Neural progenitor cell (in vitro differentiated cells): ENCODE measurements at regions not wholly inside any gene's neighbourhood (a gene's known extent, or its start where the extent isn't known, plus 50 kb on each side); places are given as distances from the start of the nearest gene placed in this dataset.
A peak's percentile ranks its signal among the peaks of the same experiment; 100 is the strongest.

ENCODE experiments used
- DNase-seq: peaks from one replicate; pipeline ENCODE4 v3.0.0-alpha.2; 2016; ENCODE audit warnings: low spot score
- H2AFZ ChIP-seq: fragments of 200-600 bp; sonication (generic); replicated peaks from 2 replicates; pipeline ENCODE4 v1.6.1; 2016; ENCODE audit warnings: antibody characterized with exemption
- H3F3A ChIP-seq: fragments of 200-600 bp; sonication (generic); 2 replicates; pipeline ENCODE4 v1.6.1; 2016; ENCODE audit warnings: antibody characterized with exemption, low read depth
- H3K27ac ChIP-seq: fragments of 200-600 bp; sonication (generic); 2 replicates; pipeline ENCODE4 v1.5.1; 2016; ENCODE audit warnings: mild to moderate bottlenecking
- H3K27me3 ChIP-seq: fragments of 200-600 bp; sonication (generic); 2 replicates; pipeline ENCODE4 v1.6.1; 2016; ENCODE audit warnings: mild to moderate bottlenecking, moderate library complexity
- H3K36me3 ChIP-seq: fragments of 200-600 bp; sonication (generic); 2 replicates; pipeline ENCODE4 v1.5.1; 2016
- H3K4me1 ChIP-seq: fragments of 200-600 bp; sonication (generic); 2 replicates; pipeline ENCODE4 v1.6.1; 2016; ENCODE audit warnings: mixed run types
- H3K4me2 ChIP-seq: fragments of 200-600 bp; sonication (generic); 2 replicates; pipeline ENCODE4 v1.6.1; 2016
- H3K4me3 ChIP-seq: fragments of 200-600 bp; sonication (generic); 2 replicates; pipeline ENCODE4 v1.5.1; 2016
- H3K79me2 ChIP-seq: fragments of 200-600 bp; sonication (generic); 2 replicates; pipeline ENCODE4 v1.6.1; 2016; ENCODE audit warnings: low read depth
- H3K9ac ChIP-seq: fragments of 200-600 bp; sonication (generic); 2 replicates; pipeline ENCODE4 v1.6.1; 2016
- H3K9me3 ChIP-seq: fragments of 200-600 bp; sonication (generic); 2 replicates; pipeline ENCODE4 v1.5.1; 2016; ENCODE audit warnings: low read depth
- H4K20me1 ChIP-seq: fragments of 200-600 bp; sonication (generic); 2 replicates; pipeline ENCODE4 v1.6.1; 2016; ENCODE audit warnings: low read depth
- H3K27ac Mint-ChIP-seq: 3 replicates; pipeline ENCODE4 v1.8.0; 2021; ENCODE audit warnings: mixed read lengths
- H3K27me3 Mint-ChIP-seq: 2 replicates; pipeline ENCODE4 v1.8.0; 2022; ENCODE audit warnings: low read depth, mild to moderate bottlenecking, inconsistent platforms, moderate library complexity, mixed read lengths; ENCODE audit not compliant: insufficient read depth
- H3K36me3 Mint-ChIP-seq: 3 replicates; pipeline ENCODE4 v1.8.0; 2021; ENCODE audit warnings: mixed read lengths
- H3K4me1 Mint-ChIP-seq: 3 replicates; pipeline ENCODE4 v1.8.0; 2021; ENCODE audit warnings: mixed read lengths
- H3K4me3 Mint-ChIP-seq: 3 replicates; pipeline ENCODE4 v1.8.0; 2021; ENCODE audit warnings: mild to moderate bottlenecking, moderate library complexity, mixed read lengths
- H3K9me3 Mint-ChIP-seq: 3 replicates; pipeline ENCODE4 v1.8.0; 2020; ENCODE audit warnings: mixed read lengths
- EZH2 ChIP-seq: fragments of 200-600 bp; sonication (generic); IDR thresholded peaks from 2 replicates; pipeline ENCODE4 v1.6.1; 2017; ENCODE audit warnings: antibody characterized with exemption, mild to moderate bottlenecking, moderate library complexity
- EZH2phosphoT487 ChIP-seq: fragments of 200-600 bp; sonication (generic); IDR thresholded peaks from 2 replicates; pipeline ENCODE4 v1.6.1; 2017; ENCODE audit warnings: antibody characterized with exemption
- TF ChIP-seq, protein P1 (sequence below): fragments of 200-600 bp; sonication (generic); IDR thresholded peaks from 2 replicates; pipeline ENCODE4 v1.5.1; 2017; ENCODE audit warnings: antibody characterized with exemption, mild to moderate bottlenecking

GRCh38 chr6:17012421-17013225 is 89.2 kb upstream of the STMND1 start:
- no peaks in the 10 kb centered on the region for H3K27me3 ChIP-seq
- H3K9ac ChIP-seq, result no peak overlapping the region
- peak; percentile 54 for DNase-seq
- no peaks in the 10 kb centered on the region for H3K9me3 ChIP-seq
- peak overlapping the region; percentile 84 for H2AFZ ChIP-seq
- Mint-ChIP-seq H3K36me3 (no peaks in the 10 kb centered on the region), H3K4me3 (no peak overlapping the region), H3K27me3 (no peaks in the 10 kb centered on the region), H3K27ac (no peak overlapping the region), H3K4me1 (no peaks in the 10 kb centered on the region), H3K9me3 (peaks cover 5% of the 10 kb centered on the region)
- no peak overlapping the region for H3K4me2 ChIP-seq
- no peak overlapping the region for H3K27ac ChIP-seq
- H3K36me3 ChIP-seq, result no peaks in the 10 kb centered on the region
- H4K20me1 ChIP-seq, result no peaks in the 10 kb centered on the region
- no peaks in the 10 kb centered on the region for H3K4me1 ChIP-seq
- H3F3A ChIP-seq, result no peaks in the 10 kb centered on the region
- H3K79me2 ChIP-seq, result no peaks in the 10 kb centered on the region
- H3K4me3 ChIP-seq, result no peak overlapping the region
- TF ChIP-seq EZH2phosphoT487 (no peak), EZH2 (no peak)
- TF ChIP-seq, protein P1, sequence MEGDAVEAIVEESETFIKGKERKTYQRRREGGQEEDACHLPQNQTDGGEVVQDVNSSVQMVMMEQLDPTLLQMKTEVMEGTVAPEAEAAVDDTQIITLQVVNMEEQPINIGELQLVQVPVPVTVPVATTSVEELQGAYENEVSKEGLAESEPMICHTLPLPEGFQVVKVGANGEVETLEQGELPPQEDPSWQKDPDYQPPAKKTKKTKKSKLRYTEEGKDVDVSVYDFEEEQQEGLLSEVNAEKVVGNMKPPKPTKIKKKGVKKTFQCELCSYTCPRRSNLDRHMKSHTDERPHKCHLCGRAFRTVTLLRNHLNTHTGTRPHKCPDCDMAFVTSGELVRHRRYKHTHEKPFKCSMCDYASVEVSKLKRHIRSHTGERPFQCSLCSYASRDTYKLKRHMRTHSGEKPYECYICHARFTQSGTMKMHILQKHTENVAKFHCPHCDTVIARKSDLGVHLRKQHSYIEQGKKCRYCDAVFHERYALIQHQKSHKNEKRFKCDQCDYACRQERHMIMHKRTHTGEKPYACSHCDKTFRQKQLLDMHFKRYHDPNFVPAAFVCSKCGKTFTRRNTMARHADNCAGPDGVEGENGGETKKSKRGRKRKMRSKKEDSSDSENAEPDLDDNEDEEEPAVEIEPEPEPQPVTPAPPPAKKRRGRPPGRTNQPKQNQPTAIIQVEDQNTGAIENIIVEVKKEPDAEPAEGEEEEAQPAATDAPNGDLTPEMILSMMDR, result peak; percentile 33

DNA sequence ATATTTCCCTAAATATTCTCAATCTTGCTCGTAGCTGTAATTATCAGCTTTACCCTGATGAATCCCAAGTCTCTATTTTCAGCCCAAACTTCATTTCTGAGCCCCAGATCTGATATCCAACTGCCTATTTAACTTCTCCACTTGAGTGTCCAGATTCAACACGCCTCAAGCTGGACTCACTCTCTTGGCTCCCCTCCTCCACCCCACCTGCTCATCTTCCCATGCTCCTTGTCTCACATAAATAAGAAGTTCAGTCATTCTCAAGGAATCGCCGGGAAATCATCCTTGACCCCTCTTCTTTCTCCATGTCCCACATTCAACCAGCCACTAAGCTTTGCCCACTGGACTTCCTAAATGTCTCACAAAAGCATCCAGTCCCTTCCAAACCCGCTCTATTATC is 89.9 kb upstream of the STMND1 start:
- peak overlapping the region; percentile 84 for H2AFZ ChIP-seq
- no peaks in the 10 kb centered on the region for H3K4me1 ChIP-seq
- peaks cover 5% of the 10 kb centered on the region for H3K9me3 Mint-ChIP-seq
- no peaks in the 10 kb centered on the region for H3K27me3 Mint-ChIP-seq
- H3K4me1 Mint-ChIP-seq, result no peaks in the 10 kb centered on the region
- no peaks in the 10 kb centered on the region for H3K36me3 ChIP-seq
- no peak overlapping the region for H3K9ac ChIP-seq
- no peak for DNase-seq
- H3K27ac Mint-ChIP-seq, result no peak overlapping the region
- H3F3A ChIP-seq, result no peaks in the 10 kb centered on the region
- TF ChIP-seq, protein P1, result no peak
- TF ChIP-seq EZH2, result no peak
- TF ChIP-seq EZH2phosphoT487, result no peak
- H3K4me3 ChIP-seq, result no peak overlapping the region
- no peak overlapping the region for H3K27ac ChIP-seq
- no peaks in the 10 kb centered on the region for H3K27me3 ChIP-seq
- no peak overlapping the region for H3K4me2 ChIP-seq
- H3K36me3 Mint-ChIP-seq, result no peaks in the 10 kb centered on the region
- H3K4me3 Mint-ChIP-seq, result no peak overlapping the region
- H3K9me3 ChIP-seq, result no peaks in the 10 kb centered on the region
- H3K79me2 ChIP-seq, result no peaks in the 10 kb centered on the region
- H4K20me1 ChIP-seq, result no peaks in the 10 kb centered on the region

- Histone ChIP-seq H3K4me2 (no peak overlapping the region), H3K4me3 (no peak overlapping the region), H2AFZ (no peak overlapping the region), H3K79me2 (no peaks in the 10 kb centered on the region), H3K9me3 (no peaks in the 10 kb centered on the region), H3K27ac (no peak overlapping the region), H3K36me3 (no peaks in the 10 kb centered on the region), H3F3A (no peaks in the 10 kb centered on the region), H3K9ac (no peak overlapping the region), H4K20me1 (no peaks in the 10 kb centered on the region), H3K27me3 (no peaks in the 10 kb centered on the region), H3K4me1 (no peaks in the 10 kb centered on the region)
- Mint-ChIP-seq H3K27me3 (no peaks in the 10 kb centered on the region), H3K27ac (no peak overlapping the region), H3K4me3 (no peak overlapping the region), H3K4me1 (no peaks in the 10 kb centered on the region), H3K36me3 (no peaks in the 10 kb centered on the region), H3K9me3 (peaks cover 8% of the 10 kb centered on the region)
- no peak for DNase-seq
- TF ChIP-seq EZH2phosphoT487 (no peak), EZH2 (no peak)
- TF ChIP-seq, protein P1, result no peak
Measured at GRCh38 chr6:17007749-17008148, 94.1 kb upstream of the STMND1 start.
